GM19324 (cell line): ENCODE measurements at regions not wholly inside any gene's neighbourhood (a gene's known extent, or its start where the extent isn't known, plus 50 kb on each side); places are given as distances from the start of the nearest gene placed in this dataset.
"Not testable (repeated sequence)": the region's sequence is repeated elsewhere in the genome, so short reads cannot be mapped to it uniquely, and the experiment has no call there.

Experiments used
- ATAC-seq: cut with Tn5 transposase; IDR thresholded peaks from one replicate; pipeline ENCODE4 v1.9.1; 2021; ENCODE audit warnings: mild to moderate bottlenecking, moderate library complexity; ENCODE audit not compliant: unreplicated experiment, low FRiP score

DNA sequence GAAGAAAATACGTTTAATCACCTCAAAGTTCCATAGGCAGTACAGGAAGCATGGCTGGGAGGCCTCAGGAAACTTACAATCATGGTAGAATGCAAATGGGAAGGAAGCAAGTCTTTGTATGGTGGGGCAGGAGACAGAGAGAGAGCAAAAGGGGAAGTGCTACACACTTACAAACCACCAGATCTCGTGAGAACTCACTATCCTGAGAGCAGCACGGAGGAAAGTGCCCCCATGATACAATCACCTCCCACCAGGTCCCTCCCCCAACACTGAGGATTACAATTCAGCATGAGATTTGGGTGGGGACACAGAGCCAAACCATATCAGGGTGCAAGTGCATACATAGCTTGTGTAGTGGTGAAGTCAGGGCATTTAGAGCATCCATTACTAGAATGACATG is 92.3 kb upstream of the ANKRD10 start:
- ATAC-seq: no peak

DNA sequence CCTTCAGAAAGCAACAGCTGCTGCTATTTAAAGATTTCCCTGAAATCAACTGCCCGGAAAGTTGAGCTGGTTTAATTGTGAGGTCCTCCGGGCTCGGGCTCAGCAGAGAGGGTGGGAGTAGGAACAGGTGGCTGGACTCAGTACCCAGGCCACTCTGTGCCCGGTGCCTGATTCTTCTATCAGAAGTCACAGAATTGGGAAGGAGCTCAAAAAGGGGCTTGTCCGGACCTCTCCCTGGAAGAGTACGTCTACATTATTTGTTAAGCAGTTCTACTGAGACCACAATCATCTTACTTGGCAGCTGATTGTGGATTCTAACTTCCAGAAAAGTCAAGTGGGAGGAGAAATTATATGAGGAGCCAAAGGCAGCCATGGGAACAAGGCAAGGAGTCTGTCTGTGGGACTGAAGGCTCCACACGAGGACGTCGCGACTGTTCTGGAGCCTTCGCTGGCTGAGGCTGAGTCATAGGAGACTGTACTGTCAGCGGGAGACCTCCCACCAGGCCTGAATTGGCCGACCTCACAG is 91.7 kb upstream of the ANKRD10 start:
- ATAC-seq: no peak

DNA sequence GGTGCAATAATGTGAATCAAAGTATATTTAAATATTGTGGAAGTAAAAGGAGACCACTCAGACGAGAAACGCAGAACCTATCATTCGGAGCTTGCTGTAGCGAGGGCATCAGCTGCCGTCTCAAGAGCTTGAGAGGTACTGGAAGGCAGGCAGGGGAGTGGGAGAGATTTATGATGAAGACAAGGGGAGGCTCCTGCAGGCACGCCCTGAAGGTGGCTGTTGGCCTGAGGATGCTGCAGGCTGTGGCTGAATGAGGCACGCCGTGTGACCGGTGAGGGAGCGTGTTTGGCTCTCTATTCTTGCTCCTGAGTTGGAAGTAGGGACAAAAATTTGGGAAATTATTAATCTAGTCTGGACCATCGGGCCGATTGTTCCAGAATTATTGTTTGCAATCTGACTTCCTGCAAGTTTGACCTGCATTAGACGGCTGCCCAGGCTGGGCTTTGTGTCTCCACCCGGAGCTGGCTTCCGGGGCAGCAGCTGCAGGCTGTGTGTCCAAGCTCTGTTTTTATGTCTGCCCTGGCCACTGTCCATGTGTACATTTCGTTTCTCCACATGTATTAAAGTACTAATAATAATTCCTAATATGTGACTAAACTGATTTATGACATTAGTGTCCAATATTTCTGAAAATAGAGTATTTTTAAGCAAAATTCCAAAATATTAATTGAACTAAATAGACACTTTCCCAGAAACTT is 91.1 kb upstream of the ANKRD10 start:
- ATAC-seq: no peak

DNA sequence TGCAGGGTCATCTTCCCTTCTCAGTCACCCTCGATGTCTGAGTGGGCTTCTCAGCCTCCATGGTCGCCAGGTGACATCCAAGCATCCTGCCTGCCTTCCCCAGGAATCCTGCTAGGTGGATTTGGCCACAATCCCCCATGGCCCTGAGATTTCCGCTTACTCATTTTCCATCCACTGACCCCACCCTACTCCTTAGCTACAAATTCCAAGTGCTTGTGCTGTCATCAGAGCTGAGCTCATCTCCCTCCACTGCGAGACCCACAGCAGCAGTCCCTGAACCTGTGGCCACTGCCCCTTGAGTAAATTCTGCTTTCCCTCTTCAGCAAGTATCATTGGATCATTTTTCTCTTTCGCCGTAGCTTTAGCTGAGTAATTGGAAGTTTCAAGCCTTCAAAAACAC is 90.5 kb upstream of the ANKRD10 start:
- ATAC-seq: no peak

DNA sequence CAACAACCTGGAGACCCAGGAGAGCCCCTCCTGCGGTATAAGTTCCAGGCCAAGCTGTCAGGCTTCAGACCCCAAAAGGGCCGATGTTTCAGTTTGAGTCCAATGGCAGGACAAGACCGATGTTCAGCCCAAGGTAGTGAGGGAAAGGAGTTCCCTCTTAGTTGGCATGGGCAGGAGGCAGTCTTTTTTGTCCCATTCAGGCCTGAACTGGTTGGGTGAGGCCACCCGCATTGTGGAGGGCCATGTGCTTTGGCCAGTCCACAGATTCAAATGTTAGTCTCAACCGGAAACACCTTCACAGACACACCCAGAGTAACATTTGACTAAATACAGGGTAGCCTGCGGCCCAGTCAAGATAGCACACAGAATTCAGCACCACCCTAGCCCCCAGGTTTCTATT is 89.6 kb upstream of the ANKRD10 start:
- ATAC-seq: no peak

DNA sequence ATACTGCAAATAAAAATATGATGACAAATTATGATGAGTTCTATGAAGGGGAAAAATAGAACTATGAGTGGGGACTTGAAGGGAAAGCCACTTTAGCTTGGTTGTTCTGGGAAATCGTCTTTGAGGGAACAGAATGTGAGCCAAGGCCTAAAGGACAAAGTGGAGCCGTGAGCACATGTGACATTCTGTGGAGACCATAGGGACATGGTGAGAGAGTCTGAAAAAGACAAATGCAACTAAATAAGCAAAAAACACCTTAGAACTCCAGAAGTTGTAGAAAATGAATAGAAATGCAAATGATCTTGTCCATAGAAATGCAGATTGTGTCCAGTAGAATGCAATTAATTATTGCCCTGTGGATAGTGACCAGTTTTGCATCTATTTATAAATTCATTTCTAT is 86.8 kb upstream of the ANKRD10 start:
- ATAC-seq: no peak

DNA sequence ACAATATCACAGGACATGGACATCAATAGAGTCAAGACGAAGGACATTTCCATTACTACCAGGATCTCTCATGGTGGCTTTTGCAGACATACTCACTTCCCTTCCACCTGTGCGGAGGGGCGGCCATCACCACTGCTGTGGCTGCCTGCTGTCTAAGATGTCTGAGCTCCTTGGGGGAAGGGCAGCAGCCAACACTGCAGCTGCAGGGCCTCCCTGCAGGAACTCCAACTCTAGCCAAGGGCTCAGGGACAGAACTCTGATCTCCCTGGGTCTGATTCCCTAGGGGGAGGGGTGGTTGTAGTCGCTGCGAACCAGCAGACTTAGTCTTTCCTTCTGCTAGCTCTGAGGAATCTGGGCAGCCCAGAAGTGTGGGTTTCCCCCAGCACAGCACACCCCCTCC is 78.9 kb upstream of the ANKRD10 start:
- no peak for ATAC-seq

DNA sequence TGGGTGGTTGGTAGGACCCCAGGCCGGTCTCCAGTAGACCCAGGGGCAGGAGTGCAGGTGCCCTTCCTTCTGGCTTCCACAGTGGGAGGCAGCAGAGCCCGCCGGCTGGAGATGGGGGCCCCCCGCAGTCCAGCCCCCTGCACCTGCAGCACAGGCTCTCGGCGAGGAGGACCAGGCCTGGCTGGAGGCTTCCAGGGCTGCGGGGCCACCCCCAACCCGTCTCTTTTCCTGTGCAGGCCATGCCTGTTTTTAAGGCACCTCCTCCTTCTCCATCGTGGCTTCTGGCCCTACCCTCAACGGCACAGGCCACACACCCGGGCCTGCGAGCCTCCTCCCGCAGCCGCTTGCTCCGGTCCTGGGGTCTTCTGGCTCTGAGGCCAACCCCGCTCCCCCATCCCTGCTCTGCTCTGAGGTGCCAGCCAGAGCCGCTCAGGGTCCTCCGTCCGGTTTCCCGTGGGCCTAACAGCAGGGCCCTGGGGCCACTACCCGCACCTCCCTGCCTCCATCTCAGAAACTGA is 77.2 kb upstream of the ANKRD10 start:
- ATAC-seq: no peak

DNA sequence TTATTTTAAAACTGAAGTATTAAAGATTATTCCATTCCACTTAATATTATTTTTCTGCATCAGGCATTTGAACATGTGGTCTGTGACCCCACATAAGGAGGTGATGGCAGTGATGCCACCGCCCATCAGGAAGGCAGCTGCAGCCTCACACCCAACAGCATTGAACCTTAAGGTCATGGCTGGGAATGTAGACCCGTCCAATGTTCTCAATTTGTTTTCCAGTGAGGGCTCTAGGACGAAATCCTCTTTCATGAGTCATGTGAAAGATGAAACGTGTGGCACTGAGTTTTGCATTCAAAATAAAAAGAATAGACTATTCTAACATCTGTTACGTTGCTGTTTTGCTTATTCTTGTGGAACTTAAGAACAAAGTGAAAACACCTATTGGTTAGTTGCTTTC is 74.5 kb upstream of the ANKRD10 start:
- ATAC-seq: no peak

DNA sequence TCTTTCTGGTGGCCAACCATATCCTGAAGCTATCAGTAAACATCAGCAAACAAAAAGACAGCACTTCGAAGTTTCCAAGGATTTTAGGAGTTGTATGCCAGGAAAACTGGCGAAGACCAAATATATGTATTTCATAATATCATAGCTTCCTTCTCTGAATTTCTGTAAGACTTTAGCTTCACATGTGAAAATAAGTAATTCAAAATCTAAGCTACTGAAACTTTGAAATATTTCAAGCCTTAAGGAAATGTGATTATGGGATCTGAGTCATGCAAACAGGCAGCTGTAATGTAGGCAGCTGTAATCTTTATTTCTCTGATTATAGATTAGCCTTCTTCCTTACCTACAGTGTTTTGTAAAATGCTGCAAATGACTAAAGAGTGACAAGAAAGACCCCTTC is 70.7 kb upstream of the ANKRD10 start:
- no peak for ATAC-seq

DNA sequence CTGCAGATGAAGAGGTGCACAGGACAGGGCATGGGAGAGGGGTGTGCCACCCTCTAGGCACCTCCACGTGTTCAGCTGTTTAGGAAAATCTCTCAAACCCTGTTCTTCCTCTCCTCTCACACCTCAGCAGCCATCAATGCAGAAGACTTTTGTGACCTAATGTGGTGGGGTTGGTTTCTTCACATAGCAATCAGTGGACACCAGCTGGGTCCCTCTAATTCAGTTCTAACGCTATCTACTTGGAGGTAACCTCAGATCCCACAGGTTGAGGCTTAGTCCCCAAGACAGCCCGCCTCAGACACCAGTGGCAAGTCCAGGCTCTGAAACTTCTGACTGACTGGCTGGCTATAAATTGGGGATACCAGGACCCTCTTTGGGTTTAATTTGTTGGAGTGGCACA is 69.9 kb upstream of the ANKRD10 start:
- no peak for ATAC-seq

DNA sequence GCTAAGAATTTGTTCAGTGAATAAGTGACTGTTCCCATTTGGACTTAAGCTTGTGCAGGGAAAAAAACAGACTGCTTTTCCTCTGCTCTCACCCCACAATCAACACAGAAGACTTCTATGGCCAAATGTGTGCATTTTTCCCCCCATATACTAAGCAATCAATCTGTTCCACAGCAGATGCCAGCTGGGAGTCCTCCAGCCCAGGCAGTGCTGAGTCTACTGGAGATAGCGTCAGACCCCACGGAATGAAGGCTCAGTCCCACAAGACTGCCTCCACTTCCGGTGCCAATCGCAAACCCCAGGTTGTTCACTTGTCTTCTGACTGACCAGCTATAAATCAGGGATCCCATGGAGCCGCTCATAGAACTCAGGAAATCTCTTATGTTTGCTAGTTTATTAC is 69.5 kb upstream of the ANKRD10 start:
- no peak for ATAC-seq

DNA sequence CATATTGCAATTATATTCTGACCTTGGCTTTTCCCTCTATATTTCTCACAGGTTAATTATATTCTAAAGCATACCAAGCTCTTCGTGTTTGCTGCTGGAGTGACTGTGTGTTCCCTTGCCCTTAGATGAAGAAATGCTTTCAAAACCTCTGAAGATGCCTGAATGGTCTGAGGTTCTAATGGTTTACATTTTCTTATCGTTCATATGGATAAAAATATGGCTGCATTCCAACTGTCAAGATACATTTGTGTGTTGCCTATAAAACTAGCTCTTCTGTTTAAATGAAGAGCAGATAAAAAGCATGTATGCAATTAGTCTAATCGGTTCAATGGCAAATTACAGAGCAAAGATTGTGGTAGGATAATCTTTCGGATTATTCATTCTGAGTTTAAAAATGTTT is 68.4 kb upstream of the ANKRD10 start:
- ATAC-seq: no peak

DNA sequence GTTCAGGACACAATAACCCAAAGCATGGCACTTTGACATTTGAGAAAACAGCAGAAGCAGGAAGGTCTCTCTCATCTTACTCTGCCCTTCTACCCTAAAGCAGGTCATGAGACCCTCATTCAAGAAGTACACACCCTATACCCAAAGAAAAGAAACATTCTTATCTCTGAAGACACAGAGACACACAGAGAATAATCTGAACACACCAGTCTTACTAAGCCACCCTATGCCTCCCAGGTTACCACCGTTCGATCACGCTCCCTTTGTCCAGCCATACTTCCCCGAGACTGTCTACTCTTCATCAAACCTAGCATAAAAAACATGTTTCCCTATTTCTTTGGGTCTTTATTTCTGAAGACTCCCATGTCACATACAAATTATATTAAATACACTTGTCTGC is 66.5 kb upstream of the ANKRD10 start:
- no peak for ATAC-seq

DNA sequence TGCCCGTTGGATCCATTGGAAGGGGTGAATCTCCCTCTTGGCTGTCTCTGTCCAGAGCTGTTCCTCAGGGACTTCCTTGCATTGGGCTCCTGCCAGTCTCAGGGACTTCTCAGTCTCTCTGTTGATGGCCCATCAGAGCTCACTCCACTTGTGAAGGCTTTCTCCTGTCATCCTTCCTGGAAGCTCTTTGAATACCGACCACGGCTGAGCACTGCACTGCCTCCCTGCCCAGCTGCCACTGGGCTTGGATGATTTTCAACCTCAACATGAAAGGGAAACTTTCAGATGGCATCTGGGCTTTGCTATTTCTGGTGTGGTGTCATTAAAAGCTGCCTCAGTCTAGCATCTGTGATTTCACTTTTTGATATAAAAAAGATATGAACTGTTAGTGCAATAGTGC is 66.1 kb upstream of the ANKRD10 start:
- ATAC-seq: no peak

DNA sequence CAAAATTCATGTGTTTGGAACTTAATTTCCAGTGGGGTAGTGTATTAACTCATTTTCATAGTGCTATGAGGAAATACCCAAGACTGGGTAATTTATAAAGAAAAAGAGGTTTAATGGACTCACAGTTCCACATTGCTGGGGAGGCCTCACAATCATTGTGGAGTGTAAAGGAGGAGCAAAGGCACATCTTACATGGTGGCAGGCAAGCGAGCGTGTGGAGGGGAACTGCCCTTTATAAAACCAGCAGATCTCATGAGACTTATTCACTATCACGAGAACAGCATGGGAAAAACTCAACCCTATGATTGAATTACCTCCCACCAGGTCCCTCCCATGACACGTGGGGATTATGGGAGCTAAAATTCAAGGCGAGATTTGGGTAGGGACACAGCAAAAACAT is 64.3 kb upstream of the ANKRD10 start:
- not testable (repeated sequence) for ATAC-seq

DNA sequence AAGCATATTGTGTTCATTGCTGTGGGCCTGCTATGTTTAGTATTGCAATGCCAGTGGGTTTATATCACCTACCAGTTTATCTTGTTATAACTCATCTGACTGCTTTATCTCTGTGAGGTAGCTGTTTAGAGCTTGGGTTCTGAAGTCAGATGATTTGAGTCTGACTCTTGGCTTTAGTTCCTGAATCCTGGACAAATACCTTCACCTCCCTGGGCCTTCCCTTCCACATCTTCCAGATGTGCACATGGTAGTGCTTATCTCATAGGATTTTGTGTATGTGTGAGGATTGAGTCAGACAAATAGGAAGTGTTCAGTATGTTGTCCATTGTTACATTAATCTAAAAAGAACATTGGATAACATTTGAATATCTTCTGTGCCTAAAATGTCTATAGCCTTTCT is 63.5 kb upstream of the ANKRD10 start:
- ATAC-seq: no peak

DNA sequence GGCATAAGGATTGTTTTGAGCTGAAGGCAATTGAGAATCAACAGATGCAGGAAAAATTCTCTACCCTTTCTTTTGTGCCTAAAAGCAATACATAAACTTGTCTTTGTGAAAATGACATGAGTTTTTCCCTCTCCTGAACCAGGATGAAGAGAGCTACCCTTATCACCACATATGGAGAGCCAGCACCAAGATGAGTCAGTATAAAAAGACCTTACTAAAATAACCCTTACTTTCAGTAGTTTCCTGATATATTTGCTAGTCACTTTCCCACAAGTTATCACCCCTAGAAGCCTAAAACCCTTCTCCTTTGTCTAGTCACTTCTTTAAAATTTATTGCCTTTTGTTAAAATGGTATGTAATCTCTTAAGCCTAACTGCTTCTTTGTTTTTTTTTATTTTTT is 61.9 kb upstream of the ANKRD10 start:
- no peak for ATAC-seq

DNA sequence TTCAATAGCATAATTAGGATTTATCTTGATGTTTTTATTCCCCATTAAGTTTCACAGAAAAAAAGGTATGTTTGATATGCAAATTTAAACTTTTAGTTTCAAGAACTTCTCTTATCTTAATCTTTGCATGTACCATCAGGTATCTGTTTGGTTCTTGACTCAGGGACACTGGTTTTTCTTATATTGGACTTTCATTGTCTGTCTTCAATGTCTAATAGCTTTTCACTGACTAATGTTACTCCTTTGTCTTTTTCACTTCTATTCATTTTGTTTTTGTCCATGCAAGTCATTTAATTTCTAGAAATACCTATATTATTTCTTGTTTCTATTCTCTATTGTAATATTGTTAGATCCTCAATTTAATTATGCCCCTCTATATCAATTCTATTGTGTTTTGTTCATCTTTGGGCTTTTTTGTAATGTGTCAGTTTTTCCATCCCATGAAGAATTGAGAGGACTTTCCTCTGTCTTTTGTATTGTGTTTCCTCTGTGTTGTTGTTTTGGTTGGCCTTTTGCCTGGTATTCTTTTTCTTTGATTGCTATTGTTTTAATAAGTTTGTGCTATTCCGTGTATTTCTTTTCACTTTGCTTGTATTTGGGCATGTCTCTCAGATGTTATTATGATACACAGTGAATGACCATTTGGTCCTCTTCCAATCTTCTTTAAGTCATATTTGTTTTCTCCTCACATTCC is 58.3 kb upstream of the ANKRD10 start:
- no peak for ATAC-seq

DNA sequence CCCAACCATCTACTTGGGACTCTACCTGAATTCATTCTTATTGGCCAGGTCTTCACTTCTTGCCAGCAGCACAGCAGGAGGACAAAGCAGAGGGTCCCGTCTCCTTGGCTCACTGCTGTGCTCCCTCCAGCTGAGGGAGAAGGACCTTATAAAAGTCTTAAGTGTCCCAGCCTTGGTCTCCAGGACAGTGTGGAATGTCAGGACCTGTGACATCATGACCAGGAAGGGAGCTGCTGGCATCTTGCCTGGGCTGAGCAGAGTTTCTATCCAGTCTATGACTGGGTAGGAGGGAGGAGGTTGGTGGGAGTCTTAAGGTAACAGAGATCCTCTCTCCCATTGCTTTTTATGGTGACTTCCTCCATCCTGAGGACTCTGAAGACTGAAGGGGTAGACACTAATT is 56.6 kb upstream of the ANKRD10 start:
- no peak for ATAC-seq

DNA sequence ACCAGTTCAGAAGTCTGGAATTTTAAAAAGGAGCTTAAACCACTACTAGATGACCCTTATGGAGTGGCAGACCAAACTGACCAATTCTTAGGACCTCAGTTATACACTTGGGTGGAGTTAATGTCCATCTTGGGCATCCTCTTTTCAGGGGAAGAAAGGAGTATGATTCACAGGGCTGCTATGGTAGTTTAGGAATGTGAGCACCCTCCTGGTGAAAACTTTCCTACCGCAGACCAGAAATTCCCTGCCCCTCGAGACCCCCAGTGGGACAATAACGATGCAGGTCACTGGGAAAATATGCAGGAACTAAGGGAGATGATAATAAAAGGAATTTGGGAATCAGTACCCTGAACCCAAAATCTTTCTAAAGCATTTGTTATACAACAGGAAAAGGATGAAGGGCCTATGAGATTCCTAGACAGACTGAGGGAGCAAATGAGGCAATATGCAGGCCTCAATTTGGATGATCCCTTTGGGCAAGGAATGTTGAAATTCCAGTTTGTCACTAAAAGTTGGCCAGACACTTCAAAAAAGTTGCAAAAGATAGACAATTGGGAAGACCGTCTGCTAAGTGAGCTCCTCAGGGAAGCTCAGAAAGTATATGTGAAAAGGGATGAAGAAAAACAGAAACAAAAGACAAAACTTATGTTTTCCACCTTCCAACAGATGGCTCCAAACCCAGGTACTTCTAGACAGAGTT is 52.4 kb upstream of the ANKRD10 start:
- not testable (repeated sequence) for ATAC-seq
